Nephron progenitor cell (in vitro differentiated cells): ENCODE measurements at regions not wholly inside any gene's neighbourhood (a gene's known extent, or its start where the extent isn't known, plus 50 kb on each side); places are given as distances from the start of the nearest gene placed in this dataset.
"Not testable (repeated sequence)": the region's sequence is repeated elsewhere in the genome, so short reads cannot be mapped to it uniquely, and the experiment has no call there.

Experiments
- DNase-seq: peaks from one replicate; pipeline ENCODE4 v3.0.0; 2021
- H3K27ac Mint-ChIP-seq: 2 replicates; pipeline ENCODE4 v1.8.0; 2021; ENCODE audit warnings: mild to moderate bottlenecking, moderate library complexity, mixed read lengths
- H3K27me3 Mint-ChIP-seq: 2 replicates; pipeline ENCODE4 v1.8.0; 2021; ENCODE audit warnings: mild to moderate bottlenecking, low read depth, mixed read lengths; ENCODE audit not compliant: poor library complexity
- H3K36me3 Mint-ChIP-seq: 2 replicates; pipeline ENCODE4 v1.8.0; 2021; ENCODE audit warnings: low read depth, mixed read lengths
- H3K4me1 Mint-ChIP-seq: 2 replicates; pipeline ENCODE4 v1.8.0; 2021; ENCODE audit warnings: mixed read lengths
- H3K4me3 Mint-ChIP-seq: 2 replicates; pipeline ENCODE4 v1.8.0; 2021; ENCODE audit warnings: mild to moderate bottlenecking, moderate library complexity, mixed read lengths
- H3K9me3 Mint-ChIP-seq: 2 replicates; pipeline ENCODE4 v1.8.0; 2021; ENCODE audit warnings: mild to moderate bottlenecking, moderate library complexity, mixed read lengths
- TF ChIP-seq, protein P1 (sequence below): fragments of 200-600 bp; sonication (generic); IDR thresholded peaks from 2 replicates; pipeline ENCODE4 v1.5.0; 2021; ENCODE audit warnings: antibody characterized with exemption

DNA sequence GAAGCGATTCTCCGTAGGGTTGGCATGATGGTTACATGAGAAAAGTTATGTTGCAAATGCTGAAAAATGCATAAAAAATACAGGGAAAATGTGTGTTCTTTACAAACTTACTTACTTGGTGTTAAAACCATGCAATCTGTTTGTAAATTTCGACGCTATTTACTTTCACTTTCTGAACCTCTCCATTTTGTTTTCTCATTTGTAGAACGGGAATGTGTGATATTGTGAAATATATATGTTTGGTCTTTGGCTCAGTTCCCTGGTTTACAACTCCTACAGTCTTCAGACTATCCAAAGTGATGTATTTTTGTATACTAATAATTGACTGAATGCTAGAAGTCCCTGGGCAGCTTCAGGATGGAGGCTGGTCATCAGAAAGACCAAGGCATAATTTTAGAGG, 982.3 kb downstream of the ADGRL2 start:
- Mint-ChIP-seq H3K9me3 (peaks cover 8% of the 10 kb centered on the region), H3K27me3 (no peaks in the 10 kb centered on the region), H3K4me1 (peaks cover 8% of the 10 kb centered on the region), H3K27ac (no peak overlapping the region), H3K36me3 (no peaks in the 10 kb centered on the region), H3K4me3 (no peak overlapping the region)
- no peak for DNase-seq
- TF ChIP-seq, protein P1, sequence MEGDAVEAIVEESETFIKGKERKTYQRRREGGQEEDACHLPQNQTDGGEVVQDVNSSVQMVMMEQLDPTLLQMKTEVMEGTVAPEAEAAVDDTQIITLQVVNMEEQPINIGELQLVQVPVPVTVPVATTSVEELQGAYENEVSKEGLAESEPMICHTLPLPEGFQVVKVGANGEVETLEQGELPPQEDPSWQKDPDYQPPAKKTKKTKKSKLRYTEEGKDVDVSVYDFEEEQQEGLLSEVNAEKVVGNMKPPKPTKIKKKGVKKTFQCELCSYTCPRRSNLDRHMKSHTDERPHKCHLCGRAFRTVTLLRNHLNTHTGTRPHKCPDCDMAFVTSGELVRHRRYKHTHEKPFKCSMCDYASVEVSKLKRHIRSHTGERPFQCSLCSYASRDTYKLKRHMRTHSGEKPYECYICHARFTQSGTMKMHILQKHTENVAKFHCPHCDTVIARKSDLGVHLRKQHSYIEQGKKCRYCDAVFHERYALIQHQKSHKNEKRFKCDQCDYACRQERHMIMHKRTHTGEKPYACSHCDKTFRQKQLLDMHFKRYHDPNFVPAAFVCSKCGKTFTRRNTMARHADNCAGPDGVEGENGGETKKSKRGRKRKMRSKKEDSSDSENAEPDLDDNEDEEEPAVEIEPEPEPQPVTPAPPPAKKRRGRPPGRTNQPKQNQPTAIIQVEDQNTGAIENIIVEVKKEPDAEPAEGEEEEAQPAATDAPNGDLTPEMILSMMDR, result no peak

DNA sequence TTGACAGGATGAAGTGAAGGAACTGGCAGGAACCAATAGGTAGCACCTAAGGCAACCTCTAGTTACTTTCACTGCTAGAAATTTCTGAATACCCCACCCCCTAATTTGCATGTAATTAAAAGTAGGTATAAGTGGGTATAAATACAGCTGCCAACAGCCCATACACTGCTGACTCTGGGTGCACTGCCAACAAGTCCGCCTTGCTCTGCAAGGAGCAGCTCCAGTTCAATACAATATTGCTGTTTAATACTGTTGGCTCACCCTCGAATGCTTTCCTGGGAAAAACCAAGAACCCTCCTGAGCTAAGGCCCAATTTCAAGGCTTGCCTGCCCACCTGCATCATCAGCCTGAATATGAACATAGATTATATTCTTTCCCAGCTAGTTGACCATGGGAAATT, 981.9 kb downstream of the ADGRL2 start:
- H3K27me3 Mint-ChIP-seq, result no peaks in the 10 kb centered on the region
- TF ChIP-seq, protein P1, result no peak
- no peak overlapping the region for H3K4me3 Mint-ChIP-seq
- peaks cover 13% of the 10 kb centered on the region for H3K9me3 Mint-ChIP-seq
- peaks cover 5% of the 10 kb centered on the region for H3K4me1 Mint-ChIP-seq
- no peaks in the 10 kb centered on the region for H3K36me3 Mint-ChIP-seq
- no peak for DNase-seq
- H3K27ac Mint-ChIP-seq, result no peak overlapping the region

DNA sequence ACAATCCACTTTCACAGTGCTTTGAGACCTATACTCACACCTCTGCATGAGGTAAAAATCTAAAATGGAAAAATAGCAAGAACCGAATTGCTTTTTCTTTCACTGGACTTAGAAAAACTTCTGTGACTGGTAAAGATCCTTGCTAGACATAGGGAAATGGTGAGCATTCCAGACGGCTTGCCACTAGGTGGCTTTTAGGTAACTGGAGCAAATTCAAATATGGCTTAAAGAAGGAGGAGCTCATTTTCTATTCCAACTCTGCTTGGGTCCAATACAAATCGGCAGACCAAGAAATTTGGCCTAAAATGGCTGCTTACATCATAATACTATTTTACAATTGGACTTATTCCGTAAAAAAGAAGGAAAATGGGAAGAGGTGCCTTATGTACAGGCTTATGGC, 977.9 kb downstream of the ADGRL2 start:
- DNase-seq, result no peak
- H3K4me3 Mint-ChIP-seq, result no peak overlapping the region
- no peak overlapping the region for H3K27ac Mint-ChIP-seq
- no peaks in the 10 kb centered on the region for H3K27me3 Mint-ChIP-seq
- TF ChIP-seq, protein P1, result no peak
- H3K4me1 Mint-ChIP-seq, result no peaks in the 10 kb centered on the region
- peaks cover 4% of the 10 kb centered on the region for H3K36me3 Mint-ChIP-seq
- H3K9me3 Mint-ChIP-seq, result peaks cover 31% of the 10 kb centered on the region

DNA sequence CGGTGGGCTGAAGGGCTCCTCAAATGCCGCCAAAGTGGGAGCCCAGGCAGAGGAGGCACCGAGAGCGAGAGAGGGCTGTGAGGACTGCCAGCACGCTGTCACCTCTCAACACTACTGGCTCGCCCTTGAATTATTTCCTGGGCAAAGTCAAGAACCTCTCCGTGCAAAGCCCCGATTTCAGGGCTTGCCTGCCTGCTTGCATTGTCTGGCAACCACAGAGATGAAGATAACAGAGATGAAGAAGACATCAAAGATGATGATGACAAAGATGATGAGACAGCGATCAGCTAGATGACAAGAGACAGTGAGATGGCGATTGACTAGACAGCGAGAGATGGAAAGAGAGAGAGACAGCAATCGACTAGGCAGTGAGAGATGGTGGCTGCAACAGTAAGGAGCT, 976.5 kb downstream of the ADGRL2 start:
- H3K9me3 Mint-ChIP-seq, result peaks cover 30% of the 10 kb centered on the region
- no peaks in the 10 kb centered on the region for H3K4me1 Mint-ChIP-seq
- H3K27ac Mint-ChIP-seq, result no peak overlapping the region
- DNase-seq, result no peak
- TF ChIP-seq, protein P1, result no peak
- H3K27me3 Mint-ChIP-seq, result no peaks in the 10 kb centered on the region
- H3K36me3 Mint-ChIP-seq, result peaks cover 4% of the 10 kb centered on the region
- no peak overlapping the region for H3K4me3 Mint-ChIP-seq

DNA sequence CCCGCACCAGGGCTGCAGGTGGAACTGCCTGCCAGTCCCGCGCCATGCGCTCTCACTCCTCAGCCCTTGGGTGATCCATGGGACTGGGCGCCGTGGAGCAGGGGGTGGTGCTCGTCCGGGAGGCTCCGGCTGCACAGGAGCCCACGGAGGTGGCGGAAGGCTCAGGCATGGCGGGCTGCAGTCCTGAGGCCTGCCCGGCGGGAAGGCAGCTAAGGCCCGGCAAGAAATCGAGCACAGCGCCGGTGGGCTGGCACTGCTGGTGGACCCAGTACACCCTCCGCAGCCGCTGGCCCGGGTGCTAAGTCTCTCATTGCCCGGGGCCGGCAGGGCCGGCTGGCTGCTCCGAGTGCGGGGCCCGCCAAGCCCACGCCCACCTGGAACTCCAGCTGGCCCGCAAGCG, 976.0 kb downstream of the ADGRL2 start:
- H3K4me1 Mint-ChIP-seq, H3K36me3 Mint-ChIP-seq, DNase-seq, H3K4me3 Mint-ChIP-seq, H3K27ac Mint-ChIP-seq, H3K27me3 Mint-ChIP-seq: not testable (repeated sequence)
- peaks cover 26% of the 10 kb centered on the region for H3K9me3 Mint-ChIP-seq

DNA sequence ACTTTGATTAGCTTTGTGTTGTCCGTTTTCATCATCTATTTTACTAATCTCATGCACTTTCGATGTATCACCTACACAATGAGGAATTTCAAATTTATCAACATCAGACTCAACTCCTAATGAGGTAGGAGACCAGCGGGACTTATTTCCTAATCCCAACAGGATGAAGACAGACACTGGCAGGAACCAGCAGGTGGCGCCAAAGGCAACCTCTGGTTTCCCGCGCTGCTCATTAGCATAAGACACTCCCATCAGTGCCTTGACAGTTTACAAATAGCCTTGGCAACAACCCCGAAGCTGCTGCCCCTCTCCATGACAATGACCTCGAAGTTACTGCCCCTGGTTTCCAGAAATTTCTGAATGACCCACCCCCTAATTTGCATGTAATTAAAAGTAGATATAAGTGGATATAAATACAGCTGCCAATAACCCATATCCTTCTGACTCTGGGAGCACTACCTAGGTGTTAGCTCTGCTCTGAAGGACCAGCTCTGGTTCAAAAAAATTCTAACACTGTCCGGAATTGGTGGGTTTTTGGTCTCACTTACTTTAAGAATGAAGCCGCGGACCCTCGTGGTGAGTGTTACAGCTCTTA, 974.8 kb downstream of the ADGRL2 start:
- peaks cover 26% of the 10 kb centered on the region for H3K9me3 Mint-ChIP-seq
- no peak overlapping the region for H3K27ac Mint-ChIP-seq
- peak; percentile 44 for DNase-seq
- peaks cover 4% of the 10 kb centered on the region for H3K36me3 Mint-ChIP-seq
- H3K27me3 Mint-ChIP-seq, result peaks cover 4% of the 10 kb centered on the region
- H3K4me3 Mint-ChIP-seq, result no peak overlapping the region
- TF ChIP-seq, protein P1, result peak; percentile 57
- peaks cover 6% of the 10 kb centered on the region for H3K4me1 Mint-ChIP-seq
